GM13977 (cell line): ENCODE measurements at regions not wholly inside any gene's neighbourhood (a gene's known extent, or its start where the extent isn't known, plus 50 kb on each side); places are given as distances from the start of the nearest gene placed in this dataset.

Source experiments
- DNase-seq: peaks from one replicate; pipeline ENCODE4 v3.0.0; 2012; ENCODE audit warnings: low spot score
- in situ Hi-C: fragments of 300-500 bp; cut with MboI; formaldehyde crosslinking; loops from one replicate; pipeline ENCODE4 v1.12.0; 2022; ENCODE audit warnings: low sequenced_read_pairs, low pct_unique_long_range_greater_than_20kb, mixed read lengths, inconsistent platforms; ENCODE audit not compliant: unreplicated experiment
- TF ChIP-seq, protein P1 (sequence below): IDR thresholded peaks from 2 replicates; pipeline ENCODE4 v1.5.1; 2012; ENCODE audit warnings: mild to moderate bottlenecking, control low read depth; ENCODE audit not compliant: insufficient read depth; ENCODE audit errors: extremely low read depth, missing control alignments

DNA sequence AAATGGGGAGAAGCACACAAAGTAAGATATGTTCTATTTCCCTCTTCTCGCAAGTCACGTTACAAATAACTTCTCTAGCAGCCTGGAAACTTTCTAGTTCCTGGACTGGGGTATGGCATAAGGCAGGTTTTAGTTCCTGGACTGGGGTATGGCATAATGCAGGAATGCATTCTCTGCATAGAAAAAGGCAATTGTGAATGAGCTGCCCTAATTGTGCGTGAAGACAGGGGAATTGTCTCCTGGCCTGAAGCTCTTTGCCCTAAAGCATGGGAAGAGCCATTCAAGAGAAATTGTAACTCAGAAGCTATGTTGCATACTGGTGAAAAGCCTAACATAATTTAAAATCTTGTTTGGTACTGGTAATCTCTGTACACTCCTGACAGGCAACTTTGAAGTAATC is 54.3 kb upstream of the CBLB start:
- in situ Hi-C loops = no loop called here
- no peak for DNase-seq
- TF ChIP-seq, protein P1, sequence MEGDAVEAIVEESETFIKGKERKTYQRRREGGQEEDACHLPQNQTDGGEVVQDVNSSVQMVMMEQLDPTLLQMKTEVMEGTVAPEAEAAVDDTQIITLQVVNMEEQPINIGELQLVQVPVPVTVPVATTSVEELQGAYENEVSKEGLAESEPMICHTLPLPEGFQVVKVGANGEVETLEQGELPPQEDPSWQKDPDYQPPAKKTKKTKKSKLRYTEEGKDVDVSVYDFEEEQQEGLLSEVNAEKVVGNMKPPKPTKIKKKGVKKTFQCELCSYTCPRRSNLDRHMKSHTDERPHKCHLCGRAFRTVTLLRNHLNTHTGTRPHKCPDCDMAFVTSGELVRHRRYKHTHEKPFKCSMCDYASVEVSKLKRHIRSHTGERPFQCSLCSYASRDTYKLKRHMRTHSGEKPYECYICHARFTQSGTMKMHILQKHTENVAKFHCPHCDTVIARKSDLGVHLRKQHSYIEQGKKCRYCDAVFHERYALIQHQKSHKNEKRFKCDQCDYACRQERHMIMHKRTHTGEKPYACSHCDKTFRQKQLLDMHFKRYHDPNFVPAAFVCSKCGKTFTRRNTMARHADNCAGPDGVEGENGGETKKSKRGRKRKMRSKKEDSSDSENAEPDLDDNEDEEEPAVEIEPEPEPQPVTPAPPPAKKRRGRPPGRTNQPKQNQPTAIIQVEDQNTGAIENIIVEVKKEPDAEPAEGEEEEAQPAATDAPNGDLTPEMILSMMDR = no peak

DNA sequence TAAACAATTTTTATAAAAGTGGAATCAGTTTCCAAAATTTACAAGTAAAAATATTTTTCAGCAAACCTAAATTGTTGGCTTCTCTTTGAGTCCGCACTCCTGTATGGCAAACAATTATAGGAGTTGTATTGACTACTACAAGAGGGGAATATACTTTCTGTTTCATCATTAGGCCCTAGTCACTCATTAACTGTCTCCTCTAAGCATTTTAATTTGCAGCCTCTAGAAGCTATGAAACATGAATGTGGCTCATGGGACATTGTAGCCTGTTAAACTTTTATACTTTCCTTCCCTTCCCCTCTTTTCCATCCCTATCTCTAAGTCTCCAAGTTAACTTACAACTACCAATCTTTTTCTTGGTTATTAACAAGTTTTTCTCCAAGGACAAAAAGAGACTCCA is 58.9 kb upstream of the CBLB start:
- in situ Hi-C loops = no loop called here
- TF ChIP-seq, protein P1 = no peak
- DNase-seq = no peak

DNA sequence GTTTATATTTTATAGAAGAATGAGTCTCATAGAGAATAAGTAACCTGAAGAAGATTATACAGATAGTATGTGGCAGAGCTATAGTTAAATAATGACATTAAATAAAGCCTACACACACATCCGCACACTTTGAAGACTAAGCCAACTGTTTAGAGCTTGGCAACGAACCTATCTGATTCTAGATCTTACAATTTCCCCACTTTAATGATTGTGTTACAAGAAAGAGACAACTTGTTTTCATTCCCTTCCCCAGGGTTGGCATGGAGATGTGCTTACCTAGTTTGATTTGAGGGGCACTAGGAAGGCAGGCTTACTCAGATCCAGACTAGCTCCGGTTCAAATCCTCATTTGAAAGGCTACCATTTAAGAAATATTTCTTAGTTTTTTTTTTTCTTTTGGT is 61.9 kb upstream of the CBLB start:
- no peak for DNase-seq
- in situ Hi-C loops = no loop called here
- TF ChIP-seq, protein P1 = no peak

DNA sequence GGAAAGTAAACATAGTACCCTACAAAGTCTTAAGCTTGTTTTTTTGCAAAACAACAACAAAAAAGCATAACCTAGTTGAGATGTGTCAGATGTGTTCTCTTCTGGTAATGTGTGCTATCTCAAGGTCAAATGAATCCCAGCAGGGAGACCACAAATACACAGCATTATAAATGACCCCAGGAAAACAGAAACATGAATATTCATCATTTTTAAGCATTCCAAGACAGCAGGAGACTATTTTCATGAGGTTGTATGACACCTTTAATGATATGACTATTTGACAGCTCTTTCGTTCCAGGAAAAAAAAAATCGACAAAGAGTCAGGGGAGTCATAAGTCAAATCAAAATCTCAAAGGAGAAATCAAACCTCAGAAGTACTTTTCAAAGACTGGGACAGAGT is 62.7 kb upstream of the CBLB start:
- in situ Hi-C loops = no loop called here
- TF ChIP-seq, protein P1 = no peak
- no peak for DNase-seq

DNA sequence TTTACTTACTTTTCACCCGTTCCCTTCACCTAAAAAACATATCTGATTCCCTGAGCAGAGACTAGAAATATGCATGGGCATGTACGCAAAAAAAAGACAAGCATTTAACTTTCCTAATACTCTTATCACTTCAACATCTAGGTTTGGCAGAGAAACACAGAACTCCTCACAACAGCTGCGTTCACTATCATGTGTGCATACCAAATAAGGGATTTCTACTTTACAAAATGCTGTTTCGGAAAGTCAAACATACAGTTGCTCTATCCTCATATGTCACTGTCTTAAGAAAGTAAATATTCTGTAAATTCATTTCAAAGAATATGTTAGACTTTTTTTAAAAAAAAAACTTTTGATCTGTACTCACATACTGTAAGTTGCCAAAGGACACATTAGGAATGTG is 65.1 kb upstream of the CBLB start:
- no peak for DNase-seq
- TF ChIP-seq, protein P1 = no peak
- in situ Hi-C loops = no loop called here

DNA sequence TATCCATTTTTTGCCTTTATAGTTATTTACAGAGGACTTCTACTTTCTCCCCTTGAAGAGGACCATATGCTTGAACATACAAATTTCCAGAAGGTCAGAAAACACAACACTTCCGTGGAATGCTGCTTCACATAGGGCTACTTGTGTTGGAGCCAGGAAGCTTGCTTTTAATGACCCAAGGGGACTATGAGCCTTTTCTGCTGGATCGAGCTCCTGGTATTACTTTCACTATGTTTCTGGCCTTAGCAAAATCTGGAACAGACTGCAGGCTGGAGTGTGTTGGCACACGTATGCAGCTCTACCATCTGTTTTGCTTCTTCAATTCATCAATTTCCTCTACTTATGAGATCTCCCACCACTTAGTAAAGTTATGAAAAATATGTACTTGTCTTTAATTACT is 69.3 kb upstream of the CBLB start:
- no peak for DNase-seq
- in situ Hi-C loops = no loop called here
- TF ChIP-seq, protein P1 = no peak

DNA sequence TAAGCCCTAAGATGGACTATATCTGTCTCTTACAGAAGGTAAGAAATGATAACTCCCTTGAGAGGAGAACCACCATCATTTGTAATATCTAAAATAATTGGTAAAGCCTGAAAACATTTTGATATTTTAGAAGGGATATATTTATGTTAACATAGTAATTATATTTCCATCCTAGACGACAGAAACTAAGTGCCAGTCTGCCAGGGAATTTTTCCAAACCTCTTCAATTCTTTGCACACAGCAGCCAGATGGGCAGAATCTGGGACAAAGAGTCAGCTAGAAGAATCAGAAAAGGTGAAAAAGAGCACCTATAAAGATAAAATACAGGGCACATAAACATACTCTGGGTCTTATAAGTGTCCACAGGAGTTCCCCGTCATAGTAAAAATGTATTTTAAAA is 70.0 kb upstream of the CBLB start:
- no peak for DNase-seq
- in situ Hi-C loops = no loop called here

More for the DNA sequence above, 70.0 kb upstream of the CBLB start:
- TF ChIP-seq, protein P1 = no peak
